ENCODE measurements at regions not wholly inside any gene's neighbourhood (a gene's known extent, or its start where the extent isn't known, plus 50 kb on each side); places are given as distances from the start of the nearest gene placed in this dataset.
"Not testable (repeated sequence)": the region's sequence is repeated elsewhere in the genome, so short reads cannot be mapped to it uniquely, and the experiment has no call there.

DNA sequence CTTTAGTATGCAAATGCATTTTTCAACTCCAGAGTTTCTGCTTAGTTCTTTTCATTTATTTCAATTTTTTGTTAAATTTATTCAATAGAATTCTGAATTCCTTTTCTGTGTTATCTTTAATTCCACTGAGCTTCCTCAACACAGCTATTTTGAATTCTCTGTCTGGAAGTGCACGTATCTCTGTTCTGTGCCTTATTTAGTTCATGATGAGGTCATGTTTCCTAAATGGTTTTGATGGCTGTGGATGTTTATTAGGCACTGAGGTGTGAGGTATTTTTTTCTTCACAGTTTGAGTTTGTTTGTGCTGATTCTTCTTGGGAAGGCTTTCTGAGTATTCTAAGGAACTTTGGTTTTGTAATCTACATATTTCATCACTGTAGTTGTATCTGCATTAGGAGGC is 2042.8 kb upstream of the RAG2 start:
- Mint-ChIP-seq H3K4me1 (no peaks in the 10 kb centered on the region), H3K4me3 (no peak overlapping the region), H3K36me3 (ENCODE audit: low read depth) (no peaks in the 10 kb centered on the region), H3K9me3 (peaks cover 15% of the 10 kb centered on the region), H3K27ac (no peak overlapping the region), H3K27me3 (no peaks in the 10 kb centered on the region)
- ATAC-seq (replicated peaks): no peak

GRCh38 chr11:38612701-38613100 is 2014.7 kb upstream of the RAG2 start:
- no peaks in the 10 kb centered on the region for H3K4me1 Mint-ChIP-seq
- no peak overlapping the region for H3K27ac Mint-ChIP-seq

GRCh38 chr11:38601371-38601770 is 2003.3 kb upstream of the RAG2 start:
- H3K9me3 Mint-ChIP-seq; H3K4me3 Mint-ChIP-seq; H3K27ac Mint-ChIP-seq; H3K27me3 Mint-ChIP-seq; H3K4me1 Mint-ChIP-seq; ATAC-seq (replicated peaks); H3K36me3 Mint-ChIP-seq (ENCODE audit: low read depth): not testable (repeated sequence)

More at GRCh38 chr11:38612701-38613100, 2014.7 kb upstream of the RAG2 start:
- H3K27me3 Mint-ChIP-seq: no peaks in the 10 kb centered on the region
- no peaks in the 10 kb centered on the region for H3K36me3 Mint-ChIP-seq (ENCODE audit: low read depth)
- no peak overlapping the region for H3K4me3 Mint-ChIP-seq
- peaks cover 14% of the 10 kb centered on the region for H3K9me3 Mint-ChIP-seq
- no peak for ATAC-seq (replicated peaks)

- Mint-ChIP-seq H3K27ac (no peak overlapping the region), H3K27me3 (no peaks in the 10 kb centered on the region), H3K36me3 (ENCODE audit: low read depth) (no peaks in the 10 kb centered on the region), H3K4me1 (no peaks in the 10 kb centered on the region), H3K9me3 (peaks cover 4% of the 10 kb centered on the region), H3K4me3 (no peak overlapping the region)
- no peak for ATAC-seq (replicated peaks)
Observed at GRCh38 chr11:38598418-38598817, 2000.4 kb upstream of the RAG2 start.

- H3K36me3 Mint-ChIP-seq (ENCODE audit: low read depth); H3K4me3 Mint-ChIP-seq; H3K9me3 Mint-ChIP-seq; H3K4me1 Mint-ChIP-seq; H3K27me3 Mint-ChIP-seq; ATAC-seq (replicated peaks); H3K27ac Mint-ChIP-seq: not testable (repeated sequence)
Observed at GRCh38 chr11:38595359-38596016, 1997.5 kb upstream of the RAG2 start.

DNA sequence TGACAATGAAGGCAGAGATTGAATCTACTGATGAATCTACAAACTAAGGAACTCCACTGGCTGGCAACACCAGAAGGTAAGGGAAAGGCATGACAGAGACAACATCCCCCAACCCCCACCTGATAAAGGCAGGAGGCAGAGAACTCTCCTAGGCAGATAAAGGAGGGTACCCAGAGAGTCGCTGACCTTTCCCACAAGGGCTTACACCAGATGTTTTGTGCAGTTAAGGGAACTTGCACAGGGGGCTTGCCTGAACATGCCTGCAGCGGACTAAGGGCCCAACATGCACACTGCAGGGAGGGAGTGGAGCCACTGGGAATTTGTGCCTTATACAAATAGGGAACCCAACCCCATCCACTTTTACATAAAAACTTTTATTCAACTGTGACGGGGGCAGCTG is 1996.9 kb upstream of the RAG2 start:
- Mint-ChIP-seq H3K4me1 (no peaks in the 10 kb centered on the region), H3K4me3 (no peak overlapping the region), H3K27ac (no peak overlapping the region), H3K27me3 (no peaks in the 10 kb centered on the region), H3K36me3 (ENCODE audit: low read depth) (no peaks in the 10 kb centered on the region), H3K9me3 (no peaks in the 10 kb centered on the region)
- no peak for ATAC-seq (replicated peaks)

- Mint-ChIP-seq H3K27me3 (no peaks in the 10 kb centered on the region), H3K4me3 (no peak overlapping the region), H3K9me3 (no peaks in the 10 kb centered on the region), H3K36me3 (ENCODE audit: low read depth) (no peaks in the 10 kb centered on the region), H3K4me1 (no peaks in the 10 kb centered on the region), H3K27ac (no peak overlapping the region)
- ATAC-seq (replicated peaks): no peak
Observed at GRCh38 chr11:38593649-38594048, 1995.6 kb upstream of the RAG2 start.

DNA sequence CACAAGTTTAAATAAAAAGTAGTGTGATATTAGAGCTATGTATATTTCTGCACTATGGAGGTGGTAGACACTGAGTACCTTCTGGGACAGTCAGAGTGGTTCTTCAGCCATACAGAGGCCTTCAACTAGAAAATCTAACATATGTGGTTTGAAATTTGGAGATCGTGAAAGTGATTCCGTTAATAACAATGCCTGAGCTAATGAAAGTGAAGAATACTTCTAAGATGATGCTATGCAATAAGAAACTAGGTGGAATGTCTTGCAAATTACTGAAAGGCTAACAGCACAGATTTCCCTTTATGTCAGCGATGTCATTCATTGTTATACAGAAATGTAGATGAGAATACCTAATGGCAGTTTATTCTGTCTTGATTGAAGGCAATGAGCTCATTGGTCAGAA is 1984.7 kb upstream of the RAG2 start:
- no peak for ATAC-seq (replicated peaks)
- Mint-ChIP-seq H3K27ac (no peak overlapping the region), H3K4me3 (no peak overlapping the region), H3K36me3 (ENCODE audit: low read depth) (no peaks in the 10 kb centered on the region), H3K9me3 (peaks cover 12% of the 10 kb centered on the region), H3K27me3 (no peaks in the 10 kb centered on the region), H3K4me1 (no peaks in the 10 kb centered on the region)

- Mint-ChIP-seq H3K4me1 (no peaks in the 10 kb centered on the region), H3K27me3 (no peaks in the 10 kb centered on the region), H3K4me3 (no peak overlapping the region), H3K9me3 (peaks cover 12% of the 10 kb centered on the region), H3K36me3 (ENCODE audit: low read depth) (no peaks in the 10 kb centered on the region), H3K27ac (no peak overlapping the region)
- ATAC-seq (replicated peaks): no peak
Observed at GRCh38 chr11:38582151-38582550, 1984.1 kb upstream of the RAG2 start.

GRCh38 chr11:38577769-38578168 is 1979.7 kb upstream of the RAG2 start:
- no peak overlapping the region for H3K4me3 Mint-ChIP-seq
- H3K36me3 Mint-ChIP-seq (ENCODE audit: low read depth): no peaks in the 10 kb centered on the region
- H3K27ac Mint-ChIP-seq: no peak overlapping the region
- H3K4me1 Mint-ChIP-seq: no peaks in the 10 kb centered on the region
- no peak for ATAC-seq (replicated peaks)
- peaks cover 6% of the 10 kb centered on the region for H3K9me3 Mint-ChIP-seq
- H3K27me3 Mint-ChIP-seq: no peaks in the 10 kb centered on the region

DNA sequence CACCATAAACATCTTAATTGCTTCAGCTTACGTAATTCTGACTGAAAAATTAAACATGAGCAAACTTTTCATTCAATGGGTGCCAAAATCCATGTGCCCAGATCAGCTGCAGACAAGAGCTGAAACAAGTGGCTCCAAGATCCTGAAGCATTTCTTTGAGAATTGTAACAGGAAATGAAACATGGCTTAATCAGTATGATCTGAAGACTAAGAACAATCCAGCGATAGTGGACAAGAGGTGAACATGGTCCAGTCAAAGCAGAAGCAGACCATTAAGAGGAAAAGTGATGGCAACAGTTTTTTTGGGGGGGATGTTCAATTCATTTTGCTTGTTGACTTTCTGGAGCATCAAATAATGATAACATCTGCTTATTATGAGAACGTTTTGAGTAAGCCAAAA is 1964.5 kb upstream of the RAG2 start:
- no peaks in the 10 kb centered on the region for H3K36me3 Mint-ChIP-seq (ENCODE audit: low read depth)
- H3K27ac Mint-ChIP-seq: no peak overlapping the region
- no peak overlapping the region for H3K4me3 Mint-ChIP-seq
- H3K27me3 Mint-ChIP-seq: no peaks in the 10 kb centered on the region
- ATAC-seq (replicated peaks): no peak
- H3K9me3 Mint-ChIP-seq: peaks cover 5% of the 10 kb centered on the region
- no peaks in the 10 kb centered on the region for H3K4me1 Mint-ChIP-seq

- no peaks in the 10 kb centered on the region for H3K4me1 Mint-ChIP-seq
- ATAC-seq (replicated peaks): no peak
- H3K27ac Mint-ChIP-seq: no peak overlapping the region
- no peaks in the 10 kb centered on the region for H3K36me3 Mint-ChIP-seq (ENCODE audit: low read depth)
- no peak overlapping the region for H3K4me3 Mint-ChIP-seq
- no peaks in the 10 kb centered on the region for H3K27me3 Mint-ChIP-seq
- H3K9me3 Mint-ChIP-seq: peaks cover 10% of the 10 kb centered on the region
Observed at GRCh38 chr11:38553148-38553547, 1955.1 kb upstream of the RAG2 start.

DNA sequence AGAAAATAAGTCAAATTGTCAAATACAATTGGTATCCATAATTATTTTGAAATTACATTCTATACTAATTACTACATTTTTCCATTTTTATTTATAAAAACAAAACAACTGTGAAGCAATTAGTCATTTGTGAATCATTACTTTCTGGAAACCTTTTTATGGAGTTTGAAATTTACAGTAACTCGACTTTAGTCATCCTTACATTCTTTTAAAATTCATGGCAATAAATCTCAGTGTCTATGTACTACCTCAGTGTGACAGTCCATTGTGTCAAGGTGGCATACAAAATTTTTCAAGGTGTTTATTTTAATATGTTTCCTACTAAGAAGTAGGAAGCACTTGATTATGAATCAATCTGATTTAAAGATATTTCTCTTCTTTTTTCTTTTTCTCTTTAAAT is 1949.4 kb upstream of the RAG2 start:
- no peak for ATAC-seq (replicated peaks)
- Mint-ChIP-seq H3K27me3 (no peaks in the 10 kb centered on the region), H3K36me3 (ENCODE audit: low read depth) (no peaks in the 10 kb centered on the region), H3K9me3 (peaks cover 10% of the 10 kb centered on the region), H3K4me3 (no peak overlapping the region), H3K4me1 (no peaks in the 10 kb centered on the region), H3K27ac (no peak overlapping the region)

DNA sequence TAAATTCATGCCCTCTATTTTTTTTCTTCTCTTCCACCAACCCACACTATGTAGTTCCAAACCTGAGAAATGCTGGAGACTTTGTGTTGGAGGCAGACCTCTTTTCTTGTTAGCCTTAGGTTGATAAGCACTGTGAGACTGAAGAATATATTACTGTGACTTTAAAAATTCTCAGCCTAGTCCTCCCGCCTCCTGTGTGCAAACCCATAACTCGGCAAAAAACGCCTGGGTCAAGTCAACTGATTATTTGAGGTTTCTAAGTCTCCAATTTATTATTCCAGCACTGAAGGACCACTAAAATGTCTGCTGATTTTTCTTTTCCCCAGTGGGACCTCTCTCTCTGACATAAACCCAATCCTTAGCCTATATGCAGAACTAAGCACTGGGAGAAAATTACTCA is 1946.0 kb upstream of the RAG2 start:
- no peak for ATAC-seq (replicated peaks)
- no peaks in the 10 kb centered on the region for H3K27me3 Mint-ChIP-seq
- H3K9me3 Mint-ChIP-seq: peaks cover 5% of the 10 kb centered on the region
- H3K36me3 Mint-ChIP-seq (ENCODE audit: low read depth): no peaks in the 10 kb centered on the region
- H3K4me1 Mint-ChIP-seq: no peaks in the 10 kb centered on the region
- H3K27ac Mint-ChIP-seq: no peak overlapping the region
- no peak overlapping the region for H3K4me3 Mint-ChIP-seq

GRCh38 chr11:38543311-38543710 is 1945.3 kb upstream of the RAG2 start:
- H3K9me3 Mint-ChIP-seq: peaks cover 5% of the 10 kb centered on the region
- H3K36me3 Mint-ChIP-seq (ENCODE audit: low read depth): no peaks in the 10 kb centered on the region
- no peaks in the 10 kb centered on the region for H3K4me1 Mint-ChIP-seq
- no peak overlapping the region for H3K27ac Mint-ChIP-seq
- no peak overlapping the region for H3K4me3 Mint-ChIP-seq
- no peaks in the 10 kb centered on the region for H3K27me3 Mint-ChIP-seq
- ATAC-seq (replicated peaks): no peak

Data from activated T-helper 17 cell treated with anti-CD3 and anti-CD28 coated beads, Interleukin-2, amount 50 U/mL, for 72 hours (primary cell).